RWPE1 (cell line): ENCODE measurements at regions not wholly inside any gene's neighbourhood (a gene's known extent, or its start where the extent isn't known, plus 50 kb on each side); places are given as distances from the start of the nearest gene placed in this dataset.

ENCODE experiments used
- CTCF ChIA-PET: fragments of 350-600 bp; sonication (Branson Sonifier 250); formaldehyde crosslinking; extraction: SDS; loops from one replicate; lab custom pipeline; 2021; lab: Yijun Ruan, JAX
- POLR2A ChIA-PET: fragments of 400-600 bp; formaldehyde crosslinking; extraction: SDS; loops from one replicate; lab custom pipeline; 2020; ENCODE audit warnings: antibody characterized with exemption; ENCODE audit not compliant: low non-redundant PET; lab: Yijun Ruan, JAX
- DNase-seq: peaks from one replicate; pipeline ENCODE4 v3.0.0; 2012; ENCODE audit warnings: low spot score
- H3K27ac ChIP-seq: fragments of 450-650 bp; 2 replicates; pipeline ENCODE4 v1.5.1; 2017
- TF ChIP-seq, protein P1 (sequence below): fragments of 450-650 bp; conservative IDR thresholded peaks from 2 replicates; pipeline ENCODE4 v1.5.1; 2017; ENCODE audit warnings: low read depth, mild to moderate bottlenecking

- ChIA-PET CTCF (no interaction called here), POLR2A (no interaction called here)
- TF ChIP-seq, protein P1, sequence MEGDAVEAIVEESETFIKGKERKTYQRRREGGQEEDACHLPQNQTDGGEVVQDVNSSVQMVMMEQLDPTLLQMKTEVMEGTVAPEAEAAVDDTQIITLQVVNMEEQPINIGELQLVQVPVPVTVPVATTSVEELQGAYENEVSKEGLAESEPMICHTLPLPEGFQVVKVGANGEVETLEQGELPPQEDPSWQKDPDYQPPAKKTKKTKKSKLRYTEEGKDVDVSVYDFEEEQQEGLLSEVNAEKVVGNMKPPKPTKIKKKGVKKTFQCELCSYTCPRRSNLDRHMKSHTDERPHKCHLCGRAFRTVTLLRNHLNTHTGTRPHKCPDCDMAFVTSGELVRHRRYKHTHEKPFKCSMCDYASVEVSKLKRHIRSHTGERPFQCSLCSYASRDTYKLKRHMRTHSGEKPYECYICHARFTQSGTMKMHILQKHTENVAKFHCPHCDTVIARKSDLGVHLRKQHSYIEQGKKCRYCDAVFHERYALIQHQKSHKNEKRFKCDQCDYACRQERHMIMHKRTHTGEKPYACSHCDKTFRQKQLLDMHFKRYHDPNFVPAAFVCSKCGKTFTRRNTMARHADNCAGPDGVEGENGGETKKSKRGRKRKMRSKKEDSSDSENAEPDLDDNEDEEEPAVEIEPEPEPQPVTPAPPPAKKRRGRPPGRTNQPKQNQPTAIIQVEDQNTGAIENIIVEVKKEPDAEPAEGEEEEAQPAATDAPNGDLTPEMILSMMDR: no peak
- no peak overlapping the region for H3K27ac ChIP-seq
- DNase-seq: no peak
These were observed 126.6 kb upstream of the MED13 start for GRCh38 chr17:62191390-62192361.

DNA sequence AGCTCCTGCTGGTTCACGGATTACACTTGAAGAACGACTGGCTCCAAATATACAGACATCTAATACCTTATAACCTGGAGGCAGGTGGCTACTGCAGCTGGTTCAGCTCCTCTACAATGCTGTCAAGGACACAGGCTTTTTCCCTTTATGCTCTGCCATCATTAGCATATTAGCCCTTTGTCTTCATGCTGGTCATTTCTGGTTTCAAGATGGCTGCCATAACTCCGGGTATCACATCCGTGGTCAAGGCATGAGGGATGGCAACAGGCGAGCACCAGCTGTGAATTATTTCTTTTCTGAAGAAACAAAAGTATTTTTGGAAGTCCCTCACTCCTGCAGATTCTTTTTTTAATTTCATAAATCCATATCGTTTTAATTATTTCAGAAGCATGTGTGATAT, 124.3 kb upstream of the MED13 start:
- ChIA-PET CTCF (interaction anchor here (1.3 kb wide), 1 partner anchor 10 kb away, joined by 6 read pairs; no protein-coding TSS in a partner anchor), POLR2A (no interaction called here)
- no peak for DNase-seq
- no peak overlapping the region for H3K27ac ChIP-seq
- TF ChIP-seq, protein P1: no peak

GRCh38 chr17:62188713-62189112, 123.6 kb upstream of the MED13 start:
- DNase-seq: no peak
- POLR2A ChIA-PET: interaction anchor here (0.7 kb wide), 1 partner anchor 404 kb away, joined by 3 read pairs; no protein-coding TSS in a partner anchor

GRCh38 chr17:62187681-62188080, 122.6 kb upstream of the MED13 start:
- no peak overlapping the region for H3K27ac ChIP-seq
- no peak for DNase-seq
- TF ChIP-seq, protein P1: no peak
- ChIA-PET POLR2A (no interaction called here), CTCF (no interaction called here)

More at GRCh38 chr17:62188713-62189112, 123.6 kb upstream of the MED13 start:
- TF ChIP-seq, protein P1: no peak
- H3K27ac ChIP-seq: no peak overlapping the region
- CTCF ChIA-PET: interaction anchor here (1.3 kb wide), 1 partner anchor 9 kb away, joined by 6 read pairs; no protein-coding TSS in a partner anchor

DNA sequence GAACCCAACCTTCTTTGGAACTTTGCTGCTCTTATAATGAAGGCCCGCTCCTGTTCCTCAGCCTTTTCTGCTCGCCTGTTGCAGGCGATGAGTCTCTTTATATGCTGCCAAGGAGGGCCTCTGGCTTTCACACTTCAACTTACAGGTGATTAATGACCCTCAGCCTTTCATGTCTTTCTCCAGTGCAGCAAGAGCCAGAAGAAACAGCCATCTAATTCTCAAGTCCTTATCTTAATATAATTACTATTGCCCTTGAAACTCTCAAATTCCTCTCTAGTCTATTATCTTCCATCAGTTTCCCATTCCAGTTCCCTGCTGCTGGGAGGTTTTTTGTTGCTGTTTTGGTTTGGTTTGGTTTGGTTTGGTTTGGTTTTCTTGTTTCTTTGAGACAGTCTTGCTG, 121.8 kb upstream of the MED13 start:
- no peak for DNase-seq
- POLR2A ChIA-PET: no interaction called here
- H3K27ac ChIP-seq: no peak overlapping the region
- TF ChIP-seq, protein P1: no peak
- CTCF ChIA-PET: no interaction called here

DNA sequence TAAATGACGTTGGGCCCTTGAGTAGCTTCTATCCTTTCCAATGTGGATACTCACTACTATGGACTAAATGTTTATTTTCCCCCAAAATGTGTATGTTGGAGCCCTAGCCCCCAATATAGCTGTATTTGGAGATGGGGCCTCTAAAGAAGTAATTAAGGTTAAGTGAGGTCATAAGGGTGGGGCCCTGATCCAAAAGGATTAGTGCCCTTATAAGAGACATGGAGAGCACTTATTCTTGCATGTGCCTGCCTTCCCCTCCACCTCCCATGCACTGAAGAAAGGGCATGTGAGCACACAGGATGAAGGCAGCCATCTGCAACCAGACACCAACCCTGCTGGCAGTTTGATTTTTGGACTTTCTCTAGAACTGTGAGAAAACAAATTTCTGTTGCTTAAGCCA, 115.7 kb upstream of the MED13 start:
- TF ChIP-seq, protein P1: no peak
- DNase-seq: no peak
- ChIA-PET POLR2A (no interaction called here), CTCF (interaction anchor here (0.7 kb wide), 1 partner anchor 66 kb away, joined by 3 read pairs; no protein-coding TSS in a partner anchor)
- H3K27ac ChIP-seq: no peak overlapping the region
